ENCODE measurements at regions not wholly inside any gene's neighbourhood (a gene's known extent, or its start where the extent isn't known, plus 50 kb on each side); places are given as distances from the start of the nearest gene placed in this dataset.

GRCh38 chr11:127098684-127099083 is 98.1 kb upstream of the KIRREL3 start:
- TF ChIP-seq CTCF (conservative IDR thresholded peaks at IDR 0.05; ENCODE audit: low read length) (no peak), EZH2phosphoT487 (IDR thresholded peaks at IDR 0.05; ENCODE audit: borderline replicate concordance) (no peak)
